ENCODE measurements at regions not wholly inside any gene's neighbourhood (a gene's known extent, or its start where the extent isn't known, plus 50 kb on each side); places are given as distances from the start of the nearest gene placed in this dataset.

DNA sequence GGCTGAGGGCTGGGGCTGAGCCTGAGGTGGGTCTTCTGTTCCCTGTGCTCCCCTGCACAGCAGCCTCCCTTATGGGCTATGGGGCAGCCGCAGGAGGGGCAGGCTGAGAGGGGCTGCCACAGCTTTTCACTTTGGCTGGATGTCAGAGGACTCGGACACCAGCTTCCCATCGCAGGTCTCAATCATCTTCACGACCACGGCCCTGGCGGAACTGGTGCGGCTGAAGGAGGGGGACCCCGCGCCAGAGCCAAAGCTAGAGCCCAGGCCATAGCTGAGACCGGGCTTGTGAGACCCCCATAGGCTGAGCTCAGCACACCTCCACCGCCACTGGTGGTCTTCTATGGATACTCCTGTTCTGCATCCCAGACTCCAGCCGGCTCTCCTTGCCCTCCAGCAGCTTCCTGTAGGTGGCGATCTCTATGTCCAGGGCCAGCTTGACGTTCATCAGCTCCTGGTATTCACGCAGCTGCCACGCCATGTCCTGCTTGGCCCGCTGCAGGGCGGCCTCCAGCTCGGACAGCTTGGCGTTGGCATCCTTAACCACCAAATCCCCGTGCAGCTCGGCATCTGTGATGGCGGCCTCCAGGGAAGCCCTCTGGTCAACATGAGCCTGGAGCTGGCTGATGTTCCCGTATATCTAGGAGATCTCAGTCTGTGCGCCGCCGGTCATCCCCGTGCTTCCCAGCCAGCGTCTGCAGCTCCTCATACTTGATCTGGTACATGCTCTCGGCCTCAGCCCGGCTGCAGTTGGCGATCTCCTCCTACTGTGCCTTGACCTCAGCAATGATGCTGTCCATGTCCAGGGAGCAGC lies 181.7 kb upstream of the SYNPR start:
- Mint-ChIP-seq H3K27me3 (no peaks in the 10 kb centered on the region), H3K9me3 (ENCODE audit: low read depth) (peaks cover 12% of the 10 kb centered on the region), H3K4me1 (ENCODE audit: low read depth) (peaks cover 10% of the 10 kb centered on the region), H3K4me3 (ENCODE audit: low read depth) (no peak overlapping the region), H3K27ac (no peak overlapping the region), H3K36me3 (ENCODE audit: insufficient read depth) (no peaks in the 10 kb centered on the region)
- no peak for DNase-seq (ENCODE audit: low spot score, unreplicated experiment)
- TF ChIP-seq, protein P1, sequence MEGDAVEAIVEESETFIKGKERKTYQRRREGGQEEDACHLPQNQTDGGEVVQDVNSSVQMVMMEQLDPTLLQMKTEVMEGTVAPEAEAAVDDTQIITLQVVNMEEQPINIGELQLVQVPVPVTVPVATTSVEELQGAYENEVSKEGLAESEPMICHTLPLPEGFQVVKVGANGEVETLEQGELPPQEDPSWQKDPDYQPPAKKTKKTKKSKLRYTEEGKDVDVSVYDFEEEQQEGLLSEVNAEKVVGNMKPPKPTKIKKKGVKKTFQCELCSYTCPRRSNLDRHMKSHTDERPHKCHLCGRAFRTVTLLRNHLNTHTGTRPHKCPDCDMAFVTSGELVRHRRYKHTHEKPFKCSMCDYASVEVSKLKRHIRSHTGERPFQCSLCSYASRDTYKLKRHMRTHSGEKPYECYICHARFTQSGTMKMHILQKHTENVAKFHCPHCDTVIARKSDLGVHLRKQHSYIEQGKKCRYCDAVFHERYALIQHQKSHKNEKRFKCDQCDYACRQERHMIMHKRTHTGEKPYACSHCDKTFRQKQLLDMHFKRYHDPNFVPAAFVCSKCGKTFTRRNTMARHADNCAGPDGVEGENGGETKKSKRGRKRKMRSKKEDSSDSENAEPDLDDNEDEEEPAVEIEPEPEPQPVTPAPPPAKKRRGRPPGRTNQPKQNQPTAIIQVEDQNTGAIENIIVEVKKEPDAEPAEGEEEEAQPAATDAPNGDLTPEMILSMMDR (IDR thresholded peaks at IDR 0.05; ENCODE audit: unreplicated experiment): no peak

DNA sequence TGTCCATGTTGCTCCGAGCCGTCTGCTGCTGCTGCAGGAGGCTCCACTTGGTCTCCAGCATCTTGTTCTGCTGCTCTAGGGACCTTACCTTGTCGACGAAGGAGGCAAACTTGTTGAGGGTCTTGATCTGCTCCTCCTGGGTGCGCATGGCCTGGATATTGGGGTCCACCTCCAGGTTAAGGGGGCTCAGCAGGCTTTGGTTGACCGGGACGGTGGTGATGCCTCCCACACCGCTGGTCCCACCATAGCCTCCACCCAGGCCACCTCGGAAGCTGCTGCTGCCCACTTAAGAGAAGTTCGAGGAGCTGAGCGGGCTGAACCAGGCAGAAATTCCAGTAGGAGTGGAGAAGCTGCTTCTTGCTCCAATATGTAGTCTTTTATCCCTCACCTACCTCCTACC lies 180.7 kb upstream of the SYNPR start:
- no peaks in the 10 kb centered on the region for H3K27me3 Mint-ChIP-seq
- no peak overlapping the region for H3K4me3 Mint-ChIP-seq (ENCODE audit: low read depth)
- no peak for DNase-seq (ENCODE audit: low spot score, unreplicated experiment)
- H3K36me3 Mint-ChIP-seq (ENCODE audit: insufficient read depth): no peaks in the 10 kb centered on the region
- peaks cover 12% of the 10 kb centered on the region for H3K9me3 Mint-ChIP-seq (ENCODE audit: low read depth)
- TF ChIP-seq, protein P1 (IDR thresholded peaks at IDR 0.05; ENCODE audit: unreplicated experiment): no peak
- peaks cover 12% of the 10 kb centered on the region for H3K4me1 Mint-ChIP-seq (ENCODE audit: low read depth)
- no peak overlapping the region for H3K27ac Mint-ChIP-seq

DNA sequence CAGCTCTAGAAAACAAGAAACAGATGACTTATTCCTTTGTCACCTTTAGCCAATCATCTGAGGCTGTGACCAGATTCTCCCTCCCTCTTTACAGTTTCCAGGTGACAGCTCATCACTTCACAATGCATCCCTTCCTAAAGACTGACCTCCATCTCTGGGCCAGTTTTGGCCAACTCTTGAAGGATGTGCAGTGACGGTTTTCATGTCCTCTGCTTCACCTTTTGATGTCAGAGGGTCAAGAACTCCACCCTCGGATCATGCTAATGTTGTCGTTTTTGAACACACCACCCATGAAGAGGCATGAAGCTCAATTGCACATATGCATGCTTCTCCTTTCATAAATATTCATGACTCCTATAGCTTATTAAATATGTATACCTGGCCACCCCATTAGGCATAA lies 161.2 kb upstream of the SYNPR start:
- Mint-ChIP-seq H3K9me3 (ENCODE audit: low read depth) (peaks cover 8% of the 10 kb centered on the region), H3K36me3 (ENCODE audit: insufficient read depth) (peaks cover 2% of the 10 kb centered on the region), H3K27me3 (no peaks in the 10 kb centered on the region), H3K4me3 (ENCODE audit: low read depth) (no peak overlapping the region), H3K27ac (no peak overlapping the region), H3K4me1 (ENCODE audit: low read depth) (no peaks in the 10 kb centered on the region)
- TF ChIP-seq, protein P1 (IDR thresholded peaks at IDR 0.05; ENCODE audit: unreplicated experiment): no peak
- DNase-seq (ENCODE audit: low spot score, unreplicated experiment): no peak

DNA sequence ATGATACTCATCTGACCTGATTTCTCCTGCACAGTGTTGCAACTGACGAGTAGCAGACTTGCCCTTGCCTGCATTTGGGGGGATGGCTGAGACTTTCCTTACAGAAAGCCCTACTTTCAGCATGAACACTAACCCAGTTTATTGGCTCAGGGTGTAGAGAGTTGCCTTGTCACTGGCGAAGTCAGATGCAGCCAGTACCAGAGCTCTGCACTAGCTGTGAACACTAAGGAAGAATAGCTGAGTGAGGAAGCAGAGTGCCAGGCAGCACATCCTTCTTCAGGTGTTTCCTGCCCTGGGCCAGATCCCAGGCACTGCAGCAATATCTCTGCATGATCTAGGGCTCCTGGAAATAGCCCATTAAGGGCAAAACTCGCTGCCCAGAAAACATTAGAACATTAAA lies 154.0 kb upstream of the SYNPR start:
- no peaks in the 10 kb centered on the region for H3K27me3 Mint-ChIP-seq
- H3K9me3 Mint-ChIP-seq (ENCODE audit: low read depth): no peaks in the 10 kb centered on the region
- TF ChIP-seq, protein P1 (IDR thresholded peaks at IDR 0.05; ENCODE audit: unreplicated experiment): no peak
- H3K4me3 Mint-ChIP-seq (ENCODE audit: low read depth): no peak overlapping the region
- no peak for DNase-seq (ENCODE audit: low spot score, unreplicated experiment)
- peaks cover 4% of the 10 kb centered on the region for H3K4me1 Mint-ChIP-seq (ENCODE audit: low read depth)
- H3K36me3 Mint-ChIP-seq (ENCODE audit: insufficient read depth): no peaks in the 10 kb centered on the region
- H3K27ac Mint-ChIP-seq: no peak overlapping the region

DNA sequence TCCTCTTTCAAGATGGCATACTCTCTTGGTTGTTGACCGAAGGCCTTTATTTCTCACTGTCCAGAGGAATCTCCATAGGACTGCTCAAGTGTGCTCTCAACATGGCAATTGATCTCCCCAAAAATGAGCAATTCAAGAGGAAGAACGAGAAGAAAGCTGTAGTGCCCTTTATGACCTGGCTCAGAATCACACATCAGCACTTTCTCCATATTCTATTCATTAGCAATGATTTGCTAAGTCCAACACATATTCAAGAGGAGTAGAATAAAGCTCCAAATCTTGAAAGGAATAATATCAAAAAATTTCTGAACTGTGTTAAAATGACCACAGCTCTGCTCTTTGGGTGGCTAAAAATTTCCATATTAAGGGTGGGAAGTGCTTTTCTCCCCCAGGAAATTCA lies 151.6 kb upstream of the SYNPR start:
- H3K9me3 Mint-ChIP-seq (ENCODE audit: low read depth): no peaks in the 10 kb centered on the region
- TF ChIP-seq, protein P1 (IDR thresholded peaks at IDR 0.05; ENCODE audit: unreplicated experiment): no peak
- no peak overlapping the region for H3K27ac Mint-ChIP-seq
- H3K4me3 Mint-ChIP-seq (ENCODE audit: low read depth): no peak overlapping the region
- no peak for DNase-seq (ENCODE audit: low spot score, unreplicated experiment)
- H3K4me1 Mint-ChIP-seq (ENCODE audit: low read depth): peaks cover 4% of the 10 kb centered on the region
- H3K27me3 Mint-ChIP-seq: peaks cover 2% of the 10 kb centered on the region
- H3K36me3 Mint-ChIP-seq (ENCODE audit: insufficient read depth): no peaks in the 10 kb centered on the region
